C4-2B (cell line): ENCODE measurements at regions not wholly inside any gene's neighbourhood (a gene's known extent, or its start where the extent isn't known, plus 50 kb on each side); places are given as distances from the start of the nearest gene placed in this dataset.

ENCODE experiments used
- H3K27ac ChIP-seq: fragments of 450-650 bp; 2 replicates; pipeline ENCODE4 v1.5.1; 2017
- CTCF ChIP-seq: fragments of 450-650 bp; conservative IDR thresholded peaks from 2 replicates; pipeline ENCODE4 v1.5.1; 2017; ENCODE audit warnings: mild to moderate bottlenecking
- ZFX ChIP-seq: fragments of 450-650 bp; IDR thresholded peaks from 2 replicates; pipeline ENCODE4 v1.6.1; 2017

- TF ChIP-seq ZFX = no peak
- TF ChIP-seq CTCF = no peak
- H3K27ac ChIP-seq = no peak overlapping the region
These were observed 475.0 kb upstream of the B3GALT2 start for GRCh38 chr1:193661385-193661784.

- H3K27ac ChIP-seq = no peak overlapping the region
- TF ChIP-seq CTCF (no peak), ZFX (no peak)
These were observed 474.0 kb upstream of the B3GALT2 start for GRCh38 chr1:193660428-193660827.

- no peak for TF ChIP-seq ZFX
- no peak for TF ChIP-seq CTCF
- H3K27ac ChIP-seq = no peak overlapping the region
These were observed 472.3 kb upstream of the B3GALT2 start for GRCh38 chr1:193658691-193659090.

GRCh38 chr1:193658081-193658480 lies 471.7 kb upstream of the B3GALT2 start:
- TF ChIP-seq CTCF (no peak), ZFX (no peak)

GRCh38 chr1:193657552-193657951 lies 471.1 kb upstream of the B3GALT2 start:
- TF ChIP-seq ZFX (no peak), CTCF (no peak)
- H3K27ac ChIP-seq = no peak overlapping the region

More at GRCh38 chr1:193658081-193658480, 471.7 kb upstream of the B3GALT2 start:
- H3K27ac ChIP-seq = no peak overlapping the region

GRCh38 chr1:193656841-193657240 lies 470.4 kb upstream of the B3GALT2 start:
- no peak for TF ChIP-seq CTCF
- no peak for TF ChIP-seq ZFX
- H3K27ac ChIP-seq = no peak overlapping the region

- TF ChIP-seq ZFX (no peak), CTCF (no peak)
- H3K27ac ChIP-seq = no peak overlapping the region
These were observed 468.7 kb upstream of the B3GALT2 start for GRCh38 chr1:193654951-193655735.
